Loucy (cell line): ENCODE measurements at regions not wholly inside any gene's neighbourhood (a gene's known extent, or its start where the extent isn't known, plus 50 kb on each side); places are given as distances from the start of the nearest gene placed in this dataset.

Experiments used
- EZH2phosphoT487 ChIP-seq: fragments of 200-600 bp; IDR thresholded peaks from 2 replicates; pipeline ENCODE4 v1.6.1; 2018; ENCODE audit warnings: antibody characterized with exemption, mild to moderate bottlenecking, moderate library complexity, borderline replicate concordance
- TF ChIP-seq, protein P1 (sequence below): fragments of 200-600 bp; sonication (generic); conservative IDR thresholded peaks from 2 replicates; pipeline ENCODE4 v1.5.1; 2014; ENCODE audit warnings: mild to moderate bottlenecking, antibody characterized with exemption, low read length

DNA sequence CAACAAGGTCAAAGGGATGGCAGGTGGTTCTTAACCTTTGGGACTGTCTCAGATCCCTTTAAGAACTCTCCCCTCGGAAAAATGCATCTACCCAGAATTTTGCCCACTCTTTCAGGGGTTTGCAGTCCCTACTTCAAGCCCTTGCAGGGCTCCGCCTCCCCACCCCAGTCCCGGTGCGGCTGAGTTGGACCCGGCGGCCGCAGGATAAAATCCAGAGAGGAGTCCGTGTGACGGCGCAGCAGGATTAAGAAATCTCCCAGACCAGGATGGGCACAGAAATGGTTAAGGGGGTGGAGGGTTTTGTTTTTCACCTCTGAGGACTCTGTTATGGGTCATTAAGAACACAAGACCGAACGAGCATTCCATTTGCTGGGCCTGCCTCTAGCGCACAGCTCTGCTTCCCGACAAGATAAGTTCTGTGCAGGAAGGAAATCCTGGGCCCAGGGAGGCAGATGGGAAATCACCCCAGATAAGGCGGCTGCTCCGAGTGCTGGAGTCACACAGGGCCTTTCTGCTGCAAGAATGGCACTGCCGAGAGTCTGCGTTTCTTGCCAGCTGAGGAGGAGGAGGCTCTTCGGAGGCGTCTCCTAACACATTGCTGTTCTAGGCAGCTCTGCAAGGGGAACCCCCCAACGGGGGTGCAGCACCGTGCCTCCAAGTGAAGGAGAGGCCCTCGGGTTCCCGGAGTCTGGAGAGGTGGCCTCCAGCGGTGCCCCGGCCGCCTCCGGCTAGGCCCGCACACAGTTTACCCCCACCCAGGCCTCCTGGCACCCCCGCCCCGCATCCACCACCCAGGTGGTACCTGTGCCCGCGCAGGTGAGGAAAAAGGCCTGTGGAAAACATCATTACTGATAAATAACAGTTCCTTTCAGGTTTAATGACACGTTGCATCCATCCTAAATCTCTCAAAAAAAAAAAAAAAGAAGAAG is 277.6 kb downstream of the BCOR start:
- TF ChIP-seq, protein P1, sequence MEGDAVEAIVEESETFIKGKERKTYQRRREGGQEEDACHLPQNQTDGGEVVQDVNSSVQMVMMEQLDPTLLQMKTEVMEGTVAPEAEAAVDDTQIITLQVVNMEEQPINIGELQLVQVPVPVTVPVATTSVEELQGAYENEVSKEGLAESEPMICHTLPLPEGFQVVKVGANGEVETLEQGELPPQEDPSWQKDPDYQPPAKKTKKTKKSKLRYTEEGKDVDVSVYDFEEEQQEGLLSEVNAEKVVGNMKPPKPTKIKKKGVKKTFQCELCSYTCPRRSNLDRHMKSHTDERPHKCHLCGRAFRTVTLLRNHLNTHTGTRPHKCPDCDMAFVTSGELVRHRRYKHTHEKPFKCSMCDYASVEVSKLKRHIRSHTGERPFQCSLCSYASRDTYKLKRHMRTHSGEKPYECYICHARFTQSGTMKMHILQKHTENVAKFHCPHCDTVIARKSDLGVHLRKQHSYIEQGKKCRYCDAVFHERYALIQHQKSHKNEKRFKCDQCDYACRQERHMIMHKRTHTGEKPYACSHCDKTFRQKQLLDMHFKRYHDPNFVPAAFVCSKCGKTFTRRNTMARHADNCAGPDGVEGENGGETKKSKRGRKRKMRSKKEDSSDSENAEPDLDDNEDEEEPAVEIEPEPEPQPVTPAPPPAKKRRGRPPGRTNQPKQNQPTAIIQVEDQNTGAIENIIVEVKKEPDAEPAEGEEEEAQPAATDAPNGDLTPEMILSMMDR, result no peak
- TF ChIP-seq EZH2phosphoT487, result no peak
